ENCODE measurements at regions not wholly inside any gene's neighbourhood (a gene's known extent, or its start where the extent isn't known, plus 50 kb on each side); places are given as distances from the start of the nearest gene placed in this dataset.

GRCh38 chr6:11458509-11458908 lies 79.0 kb upstream of the TMEM170B start:
- TF ChIP-seq CTCF (IDR thresholded peaks at IDR 0.05) = no peak
- no peak for TF ChIP-seq POLR2AphosphoS5 (IDR thresholded peaks at IDR 0.05)
